ENCODE measurements at regions not wholly inside any gene's neighbourhood (a gene's known extent, or its start where the extent isn't known, plus 50 kb on each side); places are given as distances from the start of the nearest gene placed in this dataset.

- Histone ChIP-seq H3F3A (ENCODE audit: insufficient read depth) (no peaks in the 10 kb centered on the region), H3K4me3 (ENCODE audit: insufficient read depth, low read length, poor library complexity, severe bottlenecking) (no peak overlapping the region), H4K20me1 (ENCODE audit: low read depth, low read length) (no peaks in the 10 kb centered on the region), H3K9me3 (ENCODE audit: insufficient read depth, low read length) (no peaks in the 10 kb centered on the region), H3K9me2 (replicated peaks; ENCODE audit: insufficient read depth, low read length) (no peaks in the 10 kb centered on the region), H2AFZ (ENCODE audit: low read depth, low read length, severe bottlenecking) (no peak overlapping the region), H3K36me3 (ENCODE audit: low read length) (no peaks in the 10 kb centered on the region), H3K4me2 (ENCODE audit: low read depth, low read length, poor library complexity, severe bottlenecking) (no peak overlapping the region), H3K27ac (ENCODE audit: low read depth, low read length) (no peak overlapping the region), H3K9ac (ENCODE audit: low read length) (no peak overlapping the region; the same call in 1 of the 2 replicates), H3K79me2 (ENCODE audit: insufficient read depth, low read length) (no peaks in the 10 kb centered on the region), H3K27me3 (ENCODE audit: low read length) (no peaks in the 10 kb centered on the region)
- TF ChIP-seq EZH2phosphoT487 (conservative IDR thresholded peaks at IDR 0.05; ENCODE audit: low read length) = no peak
- TF ChIP-seq CTCF (IDR thresholded peaks at IDR 0.05; ENCODE audit: insufficient read depth, low read length, poor library complexity, severe bottlenecking) = no peak
These were observed 158.6 kb upstream of the C1orf174 start for GRCh38 chr1:4058706-4059105.

- no peak for TF ChIP-seq CTCF (IDR thresholded peaks at IDR 0.05; ENCODE audit: insufficient read depth, low read length, poor library complexity, severe bottlenecking)
- TF ChIP-seq EZH2phosphoT487 (conservative IDR thresholded peaks at IDR 0.05; ENCODE audit: low read length) = no peak
- Histone ChIP-seq H3K9me2 (replicated peaks; ENCODE audit: insufficient read depth, low read length) (no peaks in the 10 kb centered on the region), H3K9me3 (ENCODE audit: insufficient read depth, low read length) (no peaks in the 10 kb centered on the region), H3K4me3 (ENCODE audit: insufficient read depth, low read length, poor library complexity, severe bottlenecking) (no peak overlapping the region), H3K27me3 (ENCODE audit: low read length) (no peaks in the 10 kb centered on the region), H3K36me3 (ENCODE audit: low read length) (no peaks in the 10 kb centered on the region), H3F3A (ENCODE audit: insufficient read depth) (no peaks in the 10 kb centered on the region), H3K9ac (ENCODE audit: low read length) (no peak overlapping the region), H3K4me2 (ENCODE audit: low read depth, low read length, poor library complexity, severe bottlenecking) (no peak overlapping the region), H4K20me1 (ENCODE audit: low read depth, low read length) (no peaks in the 10 kb centered on the region), H3K79me2 (ENCODE audit: insufficient read depth, low read length) (no peaks in the 10 kb centered on the region), H2AFZ (ENCODE audit: low read depth, low read length, severe bottlenecking) (no peak overlapping the region), H3K27ac (ENCODE audit: low read depth, low read length) (no peak overlapping the region)
These were observed 159.2 kb upstream of the C1orf174 start for GRCh38 chr1:4059270-4059669.

- Histone ChIP-seq H3K27ac (ENCODE audit: low read depth, low read length) (no peak overlapping the region), H2AFZ (ENCODE audit: low read depth, low read length, severe bottlenecking) (no peak overlapping the region), H3K36me3 (ENCODE audit: low read length) (no peaks in the 10 kb centered on the region), H3K79me2 (ENCODE audit: insufficient read depth, low read length) (no peaks in the 10 kb centered on the region), H3F3A (ENCODE audit: insufficient read depth) (no peaks in the 10 kb centered on the region), H3K4me3 (ENCODE audit: insufficient read depth, low read length, poor library complexity, severe bottlenecking) (no peak overlapping the region), H3K9me3 (ENCODE audit: insufficient read depth, low read length) (no peaks in the 10 kb centered on the region), H3K4me2 (ENCODE audit: low read depth, low read length, poor library complexity, severe bottlenecking) (no peak overlapping the region), H3K27me3 (ENCODE audit: low read length) (no peaks in the 10 kb centered on the region), H4K20me1 (ENCODE audit: low read depth, low read length) (no peaks in the 10 kb centered on the region), H3K9me2 (replicated peaks; ENCODE audit: insufficient read depth, low read length) (no peaks in the 10 kb centered on the region), H3K9ac (ENCODE audit: low read length) (no peak overlapping the region)
- TF ChIP-seq CTCF (IDR thresholded peaks at IDR 0.05; ENCODE audit: insufficient read depth, low read length, poor library complexity, severe bottlenecking) (no peak), EZH2phosphoT487 (conservative IDR thresholded peaks at IDR 0.05; ENCODE audit: low read length) (no peak)
These were observed 160.8 kb upstream of the C1orf174 start for GRCh38 chr1:4060850-4061249.
